Kidney glomerular epithelial cell (primary cell): ENCODE measurements at regions not wholly inside any gene's neighbourhood (a gene's known extent, or its start where the extent isn't known, plus 50 kb on each side); places are given as distances from the start of the nearest gene placed in this dataset.
"Not testable (repeated sequence)": the region's sequence is repeated elsewhere in the genome, so short reads cannot be mapped to it uniquely, and the experiment has no call there.

Experiments
- DNase-seq: peaks from one replicate; lab custom pipeline; 2025; lab: John Stamatoyannopoulos, UW

GRCh38 chr5:1636208-1636770, 112.5 kb upstream of the LPCAT1 start:
- not testable (repeated sequence) for DNase-seq

GRCh38 chr5:1635477-1635876, 111.7 kb upstream of the LPCAT1 start:
- not testable (repeated sequence) for DNase-seq

DNA sequence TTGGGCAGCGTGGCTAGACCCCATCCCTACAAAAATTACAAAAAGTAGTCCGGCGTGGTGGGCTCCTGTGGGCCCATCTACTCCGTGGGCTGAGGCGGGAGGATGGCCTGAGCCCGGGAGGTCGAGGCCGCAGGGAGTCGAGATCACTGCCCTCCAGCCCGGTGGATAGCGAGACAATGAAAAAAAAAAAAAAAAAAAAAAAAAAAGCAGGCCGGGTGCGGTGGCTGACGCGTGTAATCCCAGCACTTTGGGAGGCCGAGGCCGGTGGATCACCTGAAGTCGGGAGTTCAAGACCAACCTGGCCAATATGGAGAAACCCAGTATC, 110.5 kb upstream of the LPCAT1 start:
- DNase-seq, result no peak

- DNase-seq, result peak; percentile 37
These were observed 110.0 kb upstream of the LPCAT1 start for GRCh38 chr5:1633605-1634336.

DNA sequence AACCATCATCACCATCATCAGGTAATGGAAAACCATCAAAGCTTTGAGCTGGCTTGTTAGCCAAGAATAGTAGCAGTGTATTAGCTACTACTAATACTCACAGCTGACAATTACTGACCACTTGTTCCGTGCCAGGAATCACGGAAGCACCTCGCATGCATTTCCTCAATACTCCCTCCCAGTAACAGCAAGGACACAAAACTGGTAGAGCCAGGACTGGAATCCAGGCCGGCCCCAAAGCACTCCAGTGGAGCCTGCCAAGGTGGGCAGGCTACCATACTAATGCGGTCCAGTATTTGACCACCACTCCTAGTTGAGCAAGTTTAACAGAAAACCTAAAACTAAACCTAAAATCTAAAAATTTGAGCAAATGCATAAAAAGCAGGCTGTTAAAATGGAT, 107.2 kb upstream of the LPCAT1 start:
- not testable (repeated sequence) for DNase-seq

- DNase-seq, result not testable (repeated sequence)
These were observed 102.6 kb upstream of the LPCAT1 start for GRCh38 chr5:1626397-1626796.

- not testable (repeated sequence) for DNase-seq
These were observed 95.8 kb upstream of the LPCAT1 start for GRCh38 chr5:1619531-1619930.

DNA sequence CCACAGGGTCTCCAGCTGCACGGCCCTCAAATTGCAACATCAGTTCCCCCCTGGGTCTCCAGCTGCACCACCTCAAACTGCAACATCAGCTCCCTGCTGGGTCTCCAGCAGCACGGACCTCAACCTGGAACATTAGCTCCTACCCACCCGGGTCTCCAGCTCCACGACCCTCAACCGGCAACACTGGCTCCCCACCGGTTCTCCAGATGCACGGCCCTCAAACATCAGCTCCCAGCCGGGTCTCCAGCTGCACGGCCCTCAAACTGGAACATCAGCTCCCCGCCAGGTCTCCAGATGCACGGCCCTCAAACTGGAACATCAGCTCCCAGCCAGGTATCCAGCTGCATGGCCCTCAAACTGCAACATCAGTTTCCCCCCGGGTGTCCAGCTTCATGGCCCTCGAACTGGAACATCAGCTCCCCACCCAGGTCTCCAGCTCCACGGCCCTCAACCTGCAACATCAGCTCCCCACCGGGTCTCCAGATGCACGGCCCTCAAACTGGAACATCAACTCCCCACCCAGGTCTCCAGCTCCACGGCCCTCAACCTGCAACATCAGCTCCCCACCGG, 94.6 kb upstream of the LPCAT1 start:
- not testable (repeated sequence) for DNase-seq

DNA sequence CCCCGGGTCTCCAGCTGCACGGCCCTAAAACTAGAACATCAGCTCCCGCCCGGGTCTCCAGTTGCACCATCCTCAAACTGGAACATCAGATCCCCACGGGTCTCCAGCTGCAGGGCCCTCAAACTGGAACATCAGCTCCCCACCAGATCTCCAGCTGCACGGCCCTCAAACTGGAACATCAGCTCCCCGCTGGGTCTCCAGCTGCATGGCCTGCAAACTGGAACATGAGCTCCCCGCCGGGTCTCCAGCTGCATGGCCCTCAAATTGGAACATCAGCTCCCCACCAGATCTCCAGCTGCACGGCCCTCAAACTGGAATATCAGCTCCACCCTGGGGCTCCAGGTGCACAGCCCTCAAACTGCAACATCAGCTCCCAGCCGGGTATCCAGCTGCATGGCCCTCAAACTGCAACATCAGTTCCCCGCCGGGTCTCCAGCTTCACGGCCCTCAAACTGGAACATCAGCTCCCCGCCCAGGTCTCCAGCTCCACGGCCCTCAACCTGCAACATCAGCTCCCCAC, 93.5 kb upstream of the LPCAT1 start:
- DNase-seq, result not testable (repeated sequence)

- not testable (repeated sequence) for DNase-seq
These were observed 89.8 kb upstream of the LPCAT1 start for GRCh38 chr5:1613515-1613914.

- not testable (repeated sequence) for DNase-seq
These were observed 86.8 kb upstream of the LPCAT1 start for GRCh38 chr5:1610526-1610925.

GRCh38 chr5:1609111-1609510, 85.4 kb upstream of the LPCAT1 start:
- DNase-seq, result not testable (repeated sequence)

- DNase-seq, result peak; percentile 51
These were observed 84.6 kb upstream of the LPCAT1 start for GRCh38 chr5:1608336-1608735.

DNA sequence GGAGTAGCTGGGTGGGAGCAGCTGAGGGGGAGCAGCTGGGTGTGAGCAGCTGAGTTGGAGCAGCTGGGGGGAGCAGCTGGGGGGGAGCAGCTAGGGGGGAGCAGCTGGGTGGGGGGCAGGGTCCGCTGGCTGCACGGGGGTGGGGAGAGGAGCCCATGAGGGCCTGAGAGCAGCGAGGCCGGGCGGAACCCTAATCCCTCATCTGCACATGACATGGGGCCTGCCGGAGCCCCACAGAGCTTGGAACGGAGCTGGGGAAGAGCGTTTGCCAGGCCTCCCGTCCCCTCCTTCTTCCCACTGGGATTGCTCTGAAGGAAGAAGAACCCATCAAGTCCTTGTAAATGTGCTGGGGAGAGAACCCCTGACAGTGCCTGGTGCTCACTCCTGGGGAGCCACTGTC, 83.2 kb upstream of the LPCAT1 start:
- not testable (repeated sequence) for DNase-seq

DNA sequence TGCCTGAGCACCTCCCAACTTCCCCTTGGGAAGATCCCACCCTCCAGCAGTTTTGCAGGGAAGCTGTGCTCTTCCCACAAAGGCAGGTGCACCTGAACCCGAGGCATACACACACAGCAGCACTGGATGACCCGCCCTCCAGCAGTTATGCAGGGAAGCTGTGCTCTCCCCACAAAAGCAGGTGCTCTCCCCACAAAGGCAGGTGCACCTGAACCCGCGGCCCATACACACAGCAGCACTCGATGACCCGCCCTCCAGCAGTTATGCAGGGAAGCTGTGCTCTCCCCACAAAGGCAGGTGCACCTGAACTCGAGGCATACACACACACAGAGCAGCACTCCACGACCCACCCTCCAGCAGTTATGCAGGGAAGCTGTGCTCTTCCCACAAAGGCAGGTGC, 80.2 kb upstream of the LPCAT1 start:
- DNase-seq, result not testable (repeated sequence)

DNA sequence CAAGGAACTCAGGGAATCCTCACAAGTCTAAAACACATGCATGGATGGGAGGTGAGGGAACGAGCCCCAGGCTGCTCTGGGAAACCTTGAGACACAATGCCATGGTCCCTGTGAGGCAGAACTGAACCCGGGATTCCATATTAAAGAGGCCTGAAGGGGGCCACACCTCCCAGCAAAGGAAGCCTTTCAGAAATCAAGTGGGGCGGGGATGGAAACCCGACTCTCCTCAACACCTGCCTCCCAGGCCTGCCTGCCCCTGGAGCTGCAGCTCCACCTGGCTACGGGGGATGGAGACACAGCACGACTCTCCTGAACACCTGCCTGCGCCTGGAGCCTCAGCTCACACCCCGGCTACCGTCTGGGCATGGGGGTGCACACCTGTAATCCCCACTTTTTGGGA, 77.8 kb upstream of the LPCAT1 start:
- not testable (repeated sequence) for DNase-seq

DNA sequence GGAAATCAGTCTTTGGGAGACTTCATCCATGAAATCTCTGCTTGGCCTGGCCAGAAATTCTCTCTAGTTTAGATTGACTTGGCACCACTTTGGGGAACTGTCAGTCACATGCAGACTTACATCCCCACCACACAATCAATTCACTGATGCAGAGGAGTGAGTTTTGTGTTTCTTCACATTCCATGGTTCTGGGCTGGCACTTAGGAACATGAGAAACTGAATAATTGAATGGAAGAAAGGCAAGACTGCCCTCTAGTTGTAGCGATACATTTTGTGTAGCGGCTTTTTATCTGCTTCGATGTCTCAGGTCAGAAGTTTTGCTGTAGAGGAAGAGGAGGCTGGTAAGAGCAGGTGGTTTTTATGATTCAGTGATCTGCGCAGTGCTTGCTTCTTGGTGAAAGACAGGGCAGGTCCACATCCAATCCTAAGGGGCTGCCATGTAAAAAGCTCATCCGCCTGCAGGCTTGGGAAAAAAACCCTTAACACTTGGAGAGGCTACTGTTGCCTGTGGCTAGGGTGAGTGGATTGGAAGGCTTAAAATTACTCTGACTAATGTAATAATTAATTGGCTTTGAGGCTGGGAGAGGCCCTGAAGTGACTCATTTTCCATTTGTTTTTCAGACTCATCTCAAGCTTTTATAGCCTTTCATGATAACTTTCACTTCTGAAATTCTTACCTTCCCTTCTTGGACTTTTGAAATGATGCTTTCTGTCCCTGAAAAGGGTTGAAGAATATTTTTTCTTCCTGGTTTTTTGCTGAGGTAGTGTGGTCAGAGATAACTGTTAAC, 75.4 kb upstream of the LPCAT1 start:
- peak; percentile 38 for DNase-seq

GRCh38 chr5:1597093-1597473, 73.3 kb upstream of the LPCAT1 start:
- not testable (repeated sequence) for DNase-seq

GRCh38 chr5:1596462-1597092, 72.8 kb upstream of the LPCAT1 start:
- DNase-seq, result not testable (repeated sequence)

DNA sequence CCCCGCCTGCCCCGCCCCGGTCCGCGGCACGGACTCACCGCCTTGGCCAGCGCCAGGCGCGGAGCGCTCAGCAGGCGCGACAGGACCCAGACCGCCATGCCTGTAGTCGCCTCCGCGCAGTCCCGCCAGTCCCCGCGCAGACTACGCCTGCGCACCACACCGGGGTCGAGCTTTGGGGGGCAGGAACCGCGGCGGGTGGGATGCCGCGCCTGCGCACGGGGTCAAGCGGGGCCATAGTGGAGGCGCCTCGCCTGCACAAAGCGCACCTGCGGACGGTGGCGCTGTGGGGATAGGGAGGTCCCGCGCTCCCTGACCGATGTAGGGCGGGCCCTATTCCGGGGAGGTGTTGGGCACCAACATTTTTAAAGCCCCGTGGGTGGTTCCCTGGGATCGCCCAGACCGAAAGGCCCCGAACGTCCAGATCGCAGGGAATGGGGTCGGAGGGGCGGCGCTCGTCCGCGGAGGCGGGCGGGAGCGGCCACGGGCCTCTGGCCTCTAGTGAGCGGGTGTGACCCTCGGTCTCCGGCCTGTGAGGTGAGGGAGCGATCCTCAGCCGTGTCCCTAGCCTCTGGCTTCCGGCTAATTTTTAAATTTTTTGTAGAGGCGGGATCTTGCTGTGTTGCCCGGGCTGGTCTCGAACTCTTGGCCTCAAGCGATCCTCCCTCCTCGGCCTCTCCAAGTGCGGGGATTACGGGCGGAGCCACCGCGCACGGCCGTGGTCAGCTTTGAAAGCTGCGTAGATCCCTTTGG, 70.8 kb upstream of the LPCAT1 start:
- peak; percentile 54 for DNase-seq

GRCh38 chr5:1593903-1594356, 70.2 kb upstream of the LPCAT1 start:
- no peak for DNase-seq
